ENCODE measurements at regions not wholly inside any gene's neighbourhood (a gene's known extent, or its start where the extent isn't known, plus 50 kb on each side); places are given as distances from the start of the nearest gene placed in this dataset.
"Not testable (repeated sequence)": the region's sequence is repeated elsewhere in the genome, so short reads cannot be mapped to it uniquely, and the experiment has no call there.

DNA sequence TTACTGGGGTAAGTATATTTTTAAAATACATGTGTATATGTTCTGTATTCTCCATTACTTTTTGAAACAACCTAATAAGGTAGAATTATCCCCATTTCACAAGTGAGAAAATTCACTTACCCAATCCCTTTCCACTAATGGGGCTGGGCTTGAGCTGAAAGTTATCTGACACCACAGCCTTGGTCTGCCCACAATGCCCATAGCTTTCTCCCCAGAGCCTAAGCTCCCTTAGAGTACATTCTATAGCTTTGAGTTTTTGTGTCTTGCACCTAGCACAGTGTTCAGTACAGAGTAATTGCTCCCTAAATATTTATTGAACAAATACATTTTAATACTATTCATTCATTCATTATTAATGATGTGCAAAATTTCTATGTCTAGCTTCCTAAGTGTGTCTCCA is 152.7 kb upstream of the RUNX1 start:
- no peak for DNase-seq (ENCODE audit: low read depth)

- no peak for DNase-seq (ENCODE audit: low read depth)
Measured at GRCh38 chr21:35201288-35201687, 152.2 kb upstream of the RUNX1 start.

GRCh38 chr21:35199733-35200015 is 150.6 kb upstream of the RUNX1 start:
- DNase-seq (ENCODE audit: low read depth), result no peak

- DNase-seq (ENCODE audit: low read depth), result no peak
Measured at GRCh38 chr21:35198982-35199732, 150.1 kb upstream of the RUNX1 start.

DNA sequence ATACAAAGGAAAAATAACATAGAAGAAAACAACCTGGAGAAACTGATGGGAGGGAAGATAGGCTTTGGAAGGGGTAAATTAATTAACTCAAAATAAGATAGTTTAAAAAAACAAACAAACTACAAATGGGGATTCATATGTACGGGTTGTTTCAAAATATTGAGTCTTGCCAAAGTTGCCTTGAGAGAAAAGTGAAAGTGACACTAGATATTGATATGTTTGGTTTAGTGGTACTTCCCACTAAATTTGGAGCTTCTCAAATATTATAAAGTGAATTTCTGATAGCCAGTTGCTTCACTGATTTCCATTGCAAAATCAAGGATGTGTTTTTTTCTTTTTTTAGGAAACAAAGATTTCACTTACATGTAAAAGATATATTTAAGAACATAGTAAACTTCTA is 149.5 kb upstream of the RUNX1 start:
- DNase-seq (ENCODE audit: low read depth), result no peak

GRCh38 chr21:35197992-35198431 is 148.9 kb upstream of the RUNX1 start:
- no peak for DNase-seq (ENCODE audit: low read depth)

GRCh38 chr21:35197191-35197590 is 148.1 kb upstream of the RUNX1 start:
- DNase-seq (ENCODE audit: low read depth), result no peak

- DNase-seq (ENCODE audit: low read depth), result no peak
Measured at GRCh38 chr21:35196128-35196527, 147.0 kb upstream of the RUNX1 start.

- DNase-seq (ENCODE audit: low read depth), result no peak
Measured at GRCh38 chr21:35195232-35195631, 146.1 kb upstream of the RUNX1 start.

DNA sequence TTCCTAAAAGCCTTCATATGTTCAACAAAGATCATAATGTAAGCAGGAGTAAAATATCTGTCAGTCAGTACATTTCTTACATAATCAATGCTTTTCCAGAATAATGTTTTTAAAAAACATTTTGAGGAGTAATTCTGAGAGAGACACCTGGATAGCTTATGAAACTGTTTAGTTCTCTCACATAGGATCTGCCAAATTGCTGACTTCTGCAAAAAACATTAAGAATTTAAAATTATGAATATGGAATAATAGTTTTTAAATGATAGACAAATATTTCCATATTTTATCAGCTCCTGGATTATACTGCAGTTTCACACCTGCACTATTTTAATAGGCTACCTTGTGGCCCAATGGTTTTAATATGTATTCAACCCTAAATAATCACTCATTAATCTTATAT is 142.7 kb upstream of the RUNX1 start:
- DNase-seq (ENCODE audit: low read depth), result no peak

DNA sequence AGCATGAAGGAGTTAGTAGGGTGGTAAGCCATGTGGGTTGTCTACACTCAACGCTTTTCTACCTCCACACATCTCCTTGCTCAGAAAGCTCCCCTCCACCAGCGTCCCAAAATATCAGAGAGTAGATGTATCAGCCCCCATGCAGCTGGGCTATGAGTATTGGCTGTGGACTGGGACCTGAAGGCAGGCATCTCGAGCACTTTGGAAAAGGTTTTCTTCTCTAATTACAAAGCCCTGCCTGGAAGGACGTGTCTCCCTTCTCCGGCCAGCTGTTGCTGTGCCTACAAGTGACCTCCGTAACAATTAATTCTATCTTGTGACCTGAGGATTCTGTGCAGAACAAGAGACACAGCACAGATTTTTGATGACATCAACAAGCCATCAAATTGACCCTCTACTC is 142.0 kb upstream of the RUNX1 start:
- no peak for DNase-seq (ENCODE audit: low read depth)

DNA sequence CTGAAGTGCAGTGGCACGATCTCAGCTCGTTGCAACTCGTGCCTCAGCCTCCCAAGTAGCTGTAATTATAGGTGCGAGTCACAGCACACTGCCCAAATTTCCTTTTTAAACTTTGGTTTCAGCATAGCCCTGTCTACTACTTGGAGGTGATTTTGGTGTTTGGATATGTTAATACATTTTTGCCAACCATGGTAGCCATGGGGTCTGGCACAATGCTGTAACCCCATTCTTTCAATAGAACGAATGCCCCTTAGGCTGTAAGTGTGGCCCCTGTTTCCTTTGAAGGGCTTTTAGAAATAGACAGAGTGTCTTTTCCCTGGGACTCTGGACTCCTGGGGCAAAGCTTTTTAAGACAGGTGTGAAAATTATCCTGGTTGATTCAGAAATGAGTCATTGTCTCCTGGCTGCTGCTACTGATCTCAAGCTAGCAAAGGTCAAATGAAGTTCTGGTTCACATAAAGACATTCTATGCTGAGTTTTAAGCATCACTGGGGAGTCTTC is 141.1 kb upstream of the RUNX1 start:
- no peak for DNase-seq (ENCODE audit: low read depth)

GRCh38 chr21:35189077-35189863 is 140.2 kb upstream of the RUNX1 start:
- no peak for DNase-seq (ENCODE audit: low read depth)

GRCh38 chr21:35183389-35183788 is 134.3 kb upstream of the RUNX1 start:
- not testable (repeated sequence) for DNase-seq (ENCODE audit: low read depth)

- DNase-seq (ENCODE audit: low read depth), result no peak
Measured at GRCh38 chr21:35179990-35180540, 131.0 kb upstream of the RUNX1 start.

DNA sequence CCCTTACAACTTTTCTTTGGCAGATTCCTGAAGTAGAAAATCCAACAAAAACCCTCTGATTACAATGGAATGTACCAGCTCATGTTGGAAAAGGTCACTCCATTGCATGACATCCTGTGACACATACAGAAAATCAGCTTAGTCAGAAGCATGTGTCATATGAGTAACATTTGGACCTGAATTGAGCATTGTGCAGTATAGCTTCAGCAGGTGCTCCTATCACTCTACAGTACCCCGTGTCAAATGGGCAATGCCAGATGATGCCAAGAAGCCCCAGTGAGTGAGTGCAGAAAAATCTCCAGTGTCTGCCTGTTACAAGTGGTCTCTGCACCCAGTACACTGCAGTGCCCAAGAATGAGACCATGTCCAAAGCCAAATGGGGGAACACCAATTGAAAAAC is 129.7 kb upstream of the RUNX1 start:
- DNase-seq (ENCODE audit: low read depth), result no peak

- DNase-seq (ENCODE audit: low read depth), result no peak
Measured at GRCh38 chr21:35178098-35178497, 129.0 kb upstream of the RUNX1 start.

DNA sequence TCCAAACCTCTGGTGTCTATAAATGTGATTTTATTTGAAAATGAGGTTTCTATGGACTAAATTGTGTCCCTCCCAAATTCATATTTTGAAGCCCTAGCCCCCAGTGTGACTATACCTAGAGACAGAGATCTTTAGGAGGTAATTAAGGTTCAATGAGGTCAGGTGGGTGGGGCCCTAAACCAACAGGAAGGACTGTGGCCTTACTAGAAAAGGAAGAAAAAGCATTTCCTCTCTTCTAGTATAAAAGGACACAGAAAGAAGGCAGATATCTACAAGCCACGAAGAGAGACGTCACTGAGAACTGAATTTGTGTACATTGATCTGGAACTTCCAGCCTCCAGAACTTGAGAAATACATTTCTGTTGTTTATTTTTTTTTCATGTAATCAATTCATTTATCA is 123.1 kb upstream of the RUNX1 start:
- DNase-seq (ENCODE audit: low read depth), result no peak

GRCh38 chr21:35171385-35171784 is 122.3 kb upstream of the RUNX1 start:
- no peak for DNase-seq (ENCODE audit: low read depth)

- DNase-seq (ENCODE audit: low read depth), result no peak
Measured at GRCh38 chr21:35170818-35171217, 121.7 kb upstream of the RUNX1 start.

GRCh38 chr21:35170244-35170643 is 121.1 kb upstream of the RUNX1 start:
- DNase-seq (ENCODE audit: low read depth), result no peak

- DNase-seq (ENCODE audit: low read depth), result no peak
Measured at GRCh38 chr21:35169574-35169973, 120.5 kb upstream of the RUNX1 start.

DNA sequence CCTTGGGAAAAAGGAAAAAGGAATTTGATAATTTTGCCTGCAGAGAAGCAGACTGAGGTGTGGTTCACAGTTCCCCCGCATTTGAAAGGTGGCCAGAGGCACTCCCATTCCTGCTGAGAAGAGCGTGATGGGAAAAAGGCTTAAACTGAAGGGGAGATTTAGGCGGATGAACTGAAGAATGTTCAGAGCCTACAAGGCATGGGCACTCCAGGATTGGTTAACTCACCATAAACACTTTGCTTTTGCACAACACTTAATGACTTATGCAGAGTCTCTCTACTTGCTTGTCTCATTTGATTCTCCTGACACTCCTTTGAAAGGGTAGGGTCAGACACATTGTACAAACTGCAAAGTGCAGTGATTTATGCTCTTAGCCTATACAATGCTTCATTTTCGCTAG is 119.6 kb upstream of the RUNX1 start:
- DNase-seq (ENCODE audit: low read depth), result no peak

Measured in activated T-helper 1 cell treated with Interleukin-2 at 50 U/mL for 16 hours (primary cell).